Sigmoid colon (tissue), 6 donors: ENCODE measurements at regions not wholly inside any gene's neighbourhood (a gene's known extent, or its start where the extent isn't known, plus 50 kb on each side); places are given as distances from the start of the nearest gene placed in this dataset.

Source experiments
- DNase-seq: peaks from one replicate; pipeline ENCODE4 v3.0.0-alpha.2; 2019
- H3K27ac ChIP-seq, 4 donors: fragments of 200-600 bp; sonication (generic); one replicate each; pipeline ENCODE4 v1.5.1; 2016 to 2019; ENCODE audit warnings: mild to moderate bottlenecking in 1 of 4
- H3K27me3 ChIP-seq, 3 donors: fragments of 200-600 bp; sonication (generic); one replicate each; pipeline ENCODE4 v1.5.1; 2019; ENCODE audit warnings: mild to moderate bottlenecking in 1 of 3
- H3K36me3 ChIP-seq, 4 donors: fragments of 200-600 bp; sonication (generic); one replicate each; pipeline ENCODE4 v1.5.1; 2016 to 2019
- H3K4me1 ChIP-seq, 4 donors: fragments of 200-600 bp; sonication (generic); one replicate each; pipeline ENCODE4 v1.5.1; 2017 to 2019
- H3K4me3 ChIP-seq, 4 donors: fragments of 200-600 bp; sonication (generic); one replicate each; pipeline ENCODE4 v1.5.1; 2017 to 2019; ENCODE audit warnings: mild to moderate bottlenecking in 2 of 4, moderate library complexity in 1 of 4
- H3K9me3 ChIP-seq, 4 donors: fragments of 200-600 bp in 3 of 4; sonication (generic) in 3 of 4; one replicate each; pipeline versions ENCODE4 v1.5.1 to v1.6.1; 2013 to 2019
- CTCF ChIP-seq, 4 experiments: fragments of 450-650 bp in 3 of 4; fragments of 200-600 bp in 1 of 4; IDR thresholded peaks; one replicate each; pipeline ENCODE4 v1.5.1; 2016 to 2019; ENCODE audit warnings: antibody characterized with exemption in 4 of 4, mild to moderate bottlenecking in 3 of 4, moderate library complexity in 2 of 4
- EP300 ChIP-seq, 4 donors: sonication (generic); formaldehyde crosslinking; IDR thresholded peaks; one replicate each; pipeline ENCODE4 v1.6.1; 2017; ENCODE audit warnings: antibody characterized with exemption in 4 of 4
- POLR2A ChIP-seq, 2 donors: fragments of 450-650 bp; IDR thresholded peaks; one replicate each; pipeline ENCODE4 v1.6.1; 2016; ENCODE audit warnings: antibody characterized with exemption in 2 of 2, mild to moderate bottlenecking in 2 of 2, moderate library complexity in 2 of 2
- POLR2AphosphoS5 ChIP-seq, 4 donors: sonication (generic); formaldehyde crosslinking; IDR thresholded peaks; one replicate each; pipeline ENCODE4 v1.6.1; 2017; ENCODE audit warnings: antibody characterized with exemption in 4 of 4
- WGBS, 2 donors: extraction: QIAGEN DNeasy Blood & Tissue Kit; methylation state at CpG; one replicate each; pipeline ENCODE4 v1.1.7; 2013; 5-methylcytosine and 5-hydroxymethylcytosine counted together
- intact Hi-C: fragments of 100-400 bp; cut with DNase I; formaldehyde crosslinking; loops from one replicate; pipeline ENCODE4 v1.15.1; 2023
- donor health status: healthy with polysubstance abuse.
- donor health status: healthy.

GRCh38 chr14:42028607-42029006 lies 421.9 kb downstream of the LRFN5 start:
- intact Hi-C loops = no loop called here
- no peak for TF ChIP-seq CTCF (IDR thresholded peaks at IDR 0.05)
- TF ChIP-seq EP300 (IDR thresholded peaks at IDR 0.05) = no peak
- TF ChIP-seq POLR2A (IDR thresholded peaks at IDR 0.05) = no peak
- TF ChIP-seq POLR2AphosphoS5 (IDR thresholded peaks at IDR 0.05) = no peak
- Histone ChIP-seq H3K36me3 (no peaks in the 10 kb centered on the region), H3K27ac (no peak overlapping the region), H3K27me3 (no peaks in the 10 kb centered on the region), H3K4me3 (no peak overlapping the region), H3K4me1 (no peaks in the 10 kb centered on the region), H3K9me3 (peaks cover 0 to 4% (median 0%) of the 10 kb centered on the region in 4 donors)
- no peak for DNase-seq
- WGBS, 2 donors = 56 to 90% methylated on average over 2 of the region's 2 CpGs

GRCh38 chr14:42027271-42027670 lies 420.6 kb downstream of the LRFN5 start:
- no peak overlapping the region for H3K4me3 ChIP-seq
- WGBS, 2 donors = 71 to 79% methylated on average over 3 of the region's 3 CpGs
- DNase-seq = no peak
- no peaks in the 10 kb centered on the region for H3K36me3 ChIP-seq
- TF ChIP-seq POLR2A (IDR thresholded peaks at IDR 0.05) = no peak
- no peak for TF ChIP-seq CTCF (IDR thresholded peaks at IDR 0.05)
- H3K27me3 ChIP-seq = no peaks in the 10 kb centered on the region
- peaks cover 0 to 4% (median 0%) of the 10 kb centered on the region in 4 donors for H3K9me3 ChIP-seq
- intact Hi-C loops = no loop called here
- H3K27ac ChIP-seq = no peak overlapping the region
- H3K4me1 ChIP-seq = no peaks in the 10 kb centered on the region

- no peaks in the 10 kb centered on the region for H3K4me1 ChIP-seq
- intact Hi-C loops = no loop called here
- 12 to 49% methylated on average over 2 of the region's 2 CpGs for WGBS, 2 donors
- TF ChIP-seq CTCF (IDR thresholded peaks at IDR 0.05) = no peak
- TF ChIP-seq EP300 (IDR thresholded peaks at IDR 0.05) = no peak
- TF ChIP-seq POLR2A (IDR thresholded peaks at IDR 0.05) = no peak
- no peak for TF ChIP-seq POLR2AphosphoS5 (IDR thresholded peaks at IDR 0.05)
- peaks cover 0 to 4% (median 0%) of the 10 kb centered on the region in 4 donors for H3K9me3 ChIP-seq
- H3K27me3 ChIP-seq = no peaks in the 10 kb centered on the region
- DNase-seq = no peak
- H3K36me3 ChIP-seq = no peaks in the 10 kb centered on the region
- H3K27ac ChIP-seq = no peak overlapping the region
- no peak overlapping the region for H3K4me3 ChIP-seq
Observed at GRCh38 chr14:42023452-42023851, 416.8 kb downstream of the LRFN5 start.

- no peak for DNase-seq
- 72 to 79% methylated on average over 3 of the region's 3 CpGs for WGBS, 2 donors
- intact Hi-C loops = no loop called here
- TF ChIP-seq POLR2A (IDR thresholded peaks at IDR 0.05) (no peak), CTCF (IDR thresholded peaks at IDR 0.05) (no peak)
- Histone ChIP-seq H3K36me3 (no peaks in the 10 kb centered on the region), H3K27ac (no peak overlapping the region), H3K9me3 (no peaks in the 10 kb centered on the region), H3K4me1 (no peaks in the 10 kb centered on the region), H3K27me3 (no peaks in the 10 kb centered on the region), H3K4me3 (no peak overlapping the region)
Observed at GRCh38 chr14:42014301-42014700, 407.6 kb downstream of the LRFN5 start.

GRCh38 chr14:42013559-42013958 lies 406.9 kb downstream of the LRFN5 start:
- H3K36me3 ChIP-seq = no peaks in the 10 kb centered on the region
- no peak overlapping the region for H3K4me3 ChIP-seq
- intact Hi-C loops = no loop called here
- H3K4me1 ChIP-seq = no peaks in the 10 kb centered on the region
- no peak for TF ChIP-seq EP300 (IDR thresholded peaks at IDR 0.05)
- no peak for TF ChIP-seq CTCF (IDR thresholded peaks at IDR 0.05)
- TF ChIP-seq POLR2AphosphoS5 (IDR thresholded peaks at IDR 0.05) = no peak
- TF ChIP-seq POLR2A (IDR thresholded peaks at IDR 0.05) = no peak
- H3K27ac ChIP-seq = no peak overlapping the region
- WGBS, 2 donors = 84 to 88% methylated on average over 2 of the region's 2 CpGs
- DNase-seq = no peak
- no peaks in the 10 kb centered on the region for H3K9me3 ChIP-seq
- no peaks in the 10 kb centered on the region for H3K27me3 ChIP-seq
